Natural killer cell (primary cell): ENCODE measurements at regions not wholly inside any gene's neighbourhood (a gene's known extent, or its start where the extent isn't known, plus 50 kb on each side); places are given as distances from the start of the nearest gene placed in this dataset.

Experiments
- ATAC-seq, 3 donors: fragments of 150-1000 bp in 2 of 3; fragments of 200-7000 bp in 1 of 3; cut with Tn5 transposase; 1 replicate in 1 of 3; 2 replicates in 2 of 3; pipeline ENCODE4 v1.10.0; 2021; ENCODE audit warnings: mild to moderate bottlenecking in 2 of 3, moderate library complexity in 2 of 3
- DNase-seq, 2 donors: peaks; one replicate each; pipeline versions ENCODE4 v3.0.0 to v3.0.0-alpha.2; 2013 to 2021; ENCODE audit warnings: mixed read lengths in 1 of 2
- H3K27ac ChIP-seq: one replicate; pipeline ENCODE4 v1.5.1; 2013; ENCODE audit warnings: mild to moderate bottlenecking, low read length
- H3K27me3 ChIP-seq: one replicate; pipeline ENCODE4 v1.6.1; 2013; ENCODE audit warnings: low read length; ENCODE audit not compliant: control insufficient read depth, insufficient read depth
- H3K36me3 ChIP-seq: one replicate; pipeline ENCODE4 v1.6.1; 2013; ENCODE audit warnings: low read length; ENCODE audit not compliant: control insufficient read depth, insufficient read depth
- H3K4me1 ChIP-seq: one replicate; pipeline ENCODE4 v1.6.1; 2013; ENCODE audit warnings: low read length; ENCODE audit not compliant: control insufficient read depth, insufficient read depth
- H3K4me3 ChIP-seq: one replicate; pipeline ENCODE4 v1.5.1; 2013; ENCODE audit warnings: low read length
- H3K9me3 ChIP-seq: one replicate; pipeline ENCODE4 v1.6.1; 2013; ENCODE audit warnings: low read length; ENCODE audit not compliant: control insufficient read depth, insufficient read depth
- H3K27ac Mint-ChIP-seq, 2 donors: one replicate each; pipeline ENCODE4 v1.8.0; 2022; ENCODE audit warnings: mild to moderate bottlenecking in 2 of 2, mixed read lengths in 2 of 2, moderate library complexity in 1 of 2
- H3K27me3 Mint-ChIP-seq, 2 donors: one replicate each; pipeline ENCODE4 v1.8.0; 2022; ENCODE audit warnings: low read depth in 2 of 2, mixed read lengths in 2 of 2
- H3K36me3 Mint-ChIP-seq: one replicate; pipeline ENCODE4 v1.8.0; 2022; ENCODE audit warnings: mixed read lengths
- H3K4me1 Mint-ChIP-seq, 2 donors: one replicate each; pipeline ENCODE4 v1.8.0; 2022; ENCODE audit warnings: mixed read lengths in 2 of 2
- H3K4me3 Mint-ChIP-seq: one replicate; pipeline ENCODE4 v1.8.0; 2022; ENCODE audit warnings: mild to moderate bottlenecking, moderate library complexity, mixed read lengths
- H3K9me3 Mint-ChIP-seq, 2 donors: one replicate each; pipeline ENCODE4 v1.8.0; 2022; ENCODE audit warnings: mixed read lengths in 2 of 2
- WGBS: methylation state at CpG from one replicate; pipeline ENCODE4 v1.1.7; 2013; ENCODE audit warnings: missing lambda C conversion rate; ENCODE audit not compliant: insufficient coverage; 5-methylcytosine and 5-hydroxymethylcytosine counted together
- intact Hi-C: fragments of 100-400 bp; cut with micrococcal nuclease; formaldehyde crosslinking; loops from one replicate; pipeline ENCODE4 v1.14.2; 2022
- TF ChIP-seq, protein P1 (sequence below): fragments of 200-600 bp; IDR thresholded peaks from one replicate; pipeline ENCODE4 v1.8.0; 2022; ENCODE audit warnings: antibody characterized with exemption

DNA sequence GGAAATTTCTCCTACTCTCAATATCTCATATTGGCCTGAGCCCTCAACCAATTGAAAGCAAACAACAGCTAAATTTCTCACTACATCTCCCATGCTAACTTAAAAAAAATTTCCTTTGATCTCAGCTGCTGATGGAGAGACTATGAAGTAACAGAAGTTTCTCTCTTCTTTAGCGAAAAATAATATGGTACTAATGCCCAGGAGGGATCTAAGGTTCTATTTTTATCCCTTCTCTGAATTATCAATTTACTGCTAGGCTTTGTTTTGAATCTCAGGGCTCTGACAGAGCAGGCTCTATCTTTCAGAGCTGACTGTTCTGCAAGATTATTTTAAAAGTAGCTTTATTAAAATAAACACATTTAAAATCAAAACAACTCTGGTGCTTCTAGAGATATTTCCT, 558.6 kb downstream of the KCNA4 start:
- DNase-seq (no peak), ATAC-seq (no peak)
- intact Hi-C loops, result no loop called here
- Mint-ChIP-seq H3K4me1 (no peaks in the 10 kb centered on the region), H3K4me3 (no peak overlapping the region), H3K27ac (no peak overlapping the region), H3K27me3 (no peaks in the 10 kb centered on the region), H3K9me3 (peaks cover 14 to 21% of the 10 kb centered on the region in 2 donors), H3K36me3 (no peaks in the 10 kb centered on the region)
- Histone ChIP-seq H3K9me3 (no peaks in the 10 kb centered on the region), H3K27me3 (no peaks in the 10 kb centered on the region), H3K36me3 (no peaks in the 10 kb centered on the region), H3K4me1 (no peaks in the 10 kb centered on the region), H3K4me3 (no peak overlapping the region), H3K27ac (no peak overlapping the region)
- TF ChIP-seq, protein P1, sequence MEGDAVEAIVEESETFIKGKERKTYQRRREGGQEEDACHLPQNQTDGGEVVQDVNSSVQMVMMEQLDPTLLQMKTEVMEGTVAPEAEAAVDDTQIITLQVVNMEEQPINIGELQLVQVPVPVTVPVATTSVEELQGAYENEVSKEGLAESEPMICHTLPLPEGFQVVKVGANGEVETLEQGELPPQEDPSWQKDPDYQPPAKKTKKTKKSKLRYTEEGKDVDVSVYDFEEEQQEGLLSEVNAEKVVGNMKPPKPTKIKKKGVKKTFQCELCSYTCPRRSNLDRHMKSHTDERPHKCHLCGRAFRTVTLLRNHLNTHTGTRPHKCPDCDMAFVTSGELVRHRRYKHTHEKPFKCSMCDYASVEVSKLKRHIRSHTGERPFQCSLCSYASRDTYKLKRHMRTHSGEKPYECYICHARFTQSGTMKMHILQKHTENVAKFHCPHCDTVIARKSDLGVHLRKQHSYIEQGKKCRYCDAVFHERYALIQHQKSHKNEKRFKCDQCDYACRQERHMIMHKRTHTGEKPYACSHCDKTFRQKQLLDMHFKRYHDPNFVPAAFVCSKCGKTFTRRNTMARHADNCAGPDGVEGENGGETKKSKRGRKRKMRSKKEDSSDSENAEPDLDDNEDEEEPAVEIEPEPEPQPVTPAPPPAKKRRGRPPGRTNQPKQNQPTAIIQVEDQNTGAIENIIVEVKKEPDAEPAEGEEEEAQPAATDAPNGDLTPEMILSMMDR, result no peak
- WGBS, result no CpG with 5 or more reads among the region's 1 CpG

GRCh38 chr11:29452146-29452545, 564.7 kb downstream of the KCNA4 start:
- intact Hi-C loops, result no loop called here

GRCh38 chr11:29449281-29450074, 567.4 kb downstream of the KCNA4 start:
- no peak overlapping the region for H3K27ac Mint-ChIP-seq
- H3K4me1 ChIP-seq, result no peaks in the 10 kb centered on the region
- no peaks in the 10 kb centered on the region for H3K36me3 Mint-ChIP-seq
- TF ChIP-seq, protein P1, result no peak
- no peaks in the 10 kb centered on the region for H3K27me3 ChIP-seq
- no peaks in the 10 kb centered on the region for H3K4me1 Mint-ChIP-seq
- WGBS, result 87% methylated on average over 2 of the region's 2 CpGs
- no peaks in the 10 kb centered on the region for H3K36me3 ChIP-seq
- H3K9me3 ChIP-seq, result no peaks in the 10 kb centered on the region
- peaks cover 5% of the 10 kb centered on the region in 2 donors for H3K9me3 Mint-ChIP-seq
- ATAC-seq (no peak), DNase-seq (no peak)
- H3K27me3 Mint-ChIP-seq, result no peaks in the 10 kb centered on the region
- no peak overlapping the region for H3K4me3 ChIP-seq
- no peak overlapping the region for H3K4me3 Mint-ChIP-seq
- intact Hi-C loops, result no loop called here
- H3K27ac ChIP-seq, result no peak overlapping the region

More at GRCh38 chr11:29452146-29452545, 564.7 kb downstream of the KCNA4 start:
- 91% methylated on average over 1 of the region's 1 CpG for WGBS
- DNase-seq, result no peak
- Mint-ChIP-seq H3K4me1 (no peaks in the 10 kb centered on the region), H3K9me3 (peaks cover 7 to 8% of the 10 kb centered on the region in 2 donors), H3K36me3 (no peaks in the 10 kb centered on the region), H3K27me3 (no peaks in the 10 kb centered on the region), H3K4me3 (no peak overlapping the region), H3K27ac (no peak overlapping the region)
- H3K36me3 ChIP-seq, result no peaks in the 10 kb centered on the region
- no peaks in the 10 kb centered on the region for H3K9me3 ChIP-seq
- H3K4me1 ChIP-seq, result no peaks in the 10 kb centered on the region
- no peak overlapping the region for H3K27ac ChIP-seq
- no peak overlapping the region for H3K4me3 ChIP-seq
- ATAC-seq, result no peak
- TF ChIP-seq, protein P1, result no peak
- H3K27me3 ChIP-seq, result no peaks in the 10 kb centered on the region
